Liver (tissue), 3 donors: ENCODE measurements at regions not wholly inside any gene's neighbourhood (a gene's known extent, or its start where the extent isn't known, plus 50 kb on each side); places are given as distances from the start of the nearest gene placed in this dataset.

Experiments
- GABPA ChIP-seq, 2 donors: IDR thresholded peaks in 1 of 2; conservative IDR thresholded peaks in 1 of 2; 2 replicates each; pipeline ENCODE4 v1.6.1; 2016; ENCODE audit warnings: antibody characterized with exemption in 2 of 2, mild to moderate bottlenecking in 1 of 2, moderate library complexity in 1 of 2
- TF ChIP-seq, protein P1 (sequence below): fragments of 150-350 bp; IDR thresholded peaks from 2 replicates; pipeline ENCODE4 v1.5.1; 2017; ENCODE audit warnings: improper control_type of control experiment, low read depth, low read length; ENCODE audit not compliant: missing input control
- TF ChIP-seq, protein P2 (sequence below): IDR thresholded peaks from 2 replicates; pipeline ENCODE4 v1.6.1; 2016; ENCODE audit warnings: antibody characterized with exemption, mild to moderate bottlenecking
- TF ChIP-seq, protein P3 (sequence below): IDR thresholded peaks from 2 replicates; pipeline ENCODE4 v1.6.1; 2016; ENCODE audit warnings: antibody characterized with exemption
- donor health status: healthy.
- donor health status: healthy.

DNA sequence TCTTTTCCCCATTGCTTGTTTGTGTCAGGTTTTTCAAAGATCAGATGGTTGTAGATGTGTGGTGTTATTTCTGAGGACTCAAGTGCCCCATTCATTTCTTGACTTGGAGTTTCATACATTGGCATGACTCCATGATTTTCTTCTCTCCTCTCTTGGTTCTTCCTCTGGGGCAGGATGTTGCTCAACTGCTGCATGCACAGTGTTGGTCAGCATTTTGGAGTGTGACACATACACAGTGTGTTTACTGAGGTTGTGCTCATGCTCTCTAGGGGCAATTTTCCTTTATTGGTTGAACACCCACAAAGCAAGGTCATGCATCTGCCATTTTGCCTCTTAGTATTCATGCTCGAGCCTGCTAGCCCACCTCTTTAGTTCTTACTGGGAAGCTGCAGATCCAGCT, 1993.8 kb downstream of the ARAP2 start:
- TF ChIP-seq, protein P1, sequence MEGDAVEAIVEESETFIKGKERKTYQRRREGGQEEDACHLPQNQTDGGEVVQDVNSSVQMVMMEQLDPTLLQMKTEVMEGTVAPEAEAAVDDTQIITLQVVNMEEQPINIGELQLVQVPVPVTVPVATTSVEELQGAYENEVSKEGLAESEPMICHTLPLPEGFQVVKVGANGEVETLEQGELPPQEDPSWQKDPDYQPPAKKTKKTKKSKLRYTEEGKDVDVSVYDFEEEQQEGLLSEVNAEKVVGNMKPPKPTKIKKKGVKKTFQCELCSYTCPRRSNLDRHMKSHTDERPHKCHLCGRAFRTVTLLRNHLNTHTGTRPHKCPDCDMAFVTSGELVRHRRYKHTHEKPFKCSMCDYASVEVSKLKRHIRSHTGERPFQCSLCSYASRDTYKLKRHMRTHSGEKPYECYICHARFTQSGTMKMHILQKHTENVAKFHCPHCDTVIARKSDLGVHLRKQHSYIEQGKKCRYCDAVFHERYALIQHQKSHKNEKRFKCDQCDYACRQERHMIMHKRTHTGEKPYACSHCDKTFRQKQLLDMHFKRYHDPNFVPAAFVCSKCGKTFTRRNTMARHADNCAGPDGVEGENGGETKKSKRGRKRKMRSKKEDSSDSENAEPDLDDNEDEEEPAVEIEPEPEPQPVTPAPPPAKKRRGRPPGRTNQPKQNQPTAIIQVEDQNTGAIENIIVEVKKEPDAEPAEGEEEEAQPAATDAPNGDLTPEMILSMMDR: no peak
- TF ChIP-seq, protein P2, sequence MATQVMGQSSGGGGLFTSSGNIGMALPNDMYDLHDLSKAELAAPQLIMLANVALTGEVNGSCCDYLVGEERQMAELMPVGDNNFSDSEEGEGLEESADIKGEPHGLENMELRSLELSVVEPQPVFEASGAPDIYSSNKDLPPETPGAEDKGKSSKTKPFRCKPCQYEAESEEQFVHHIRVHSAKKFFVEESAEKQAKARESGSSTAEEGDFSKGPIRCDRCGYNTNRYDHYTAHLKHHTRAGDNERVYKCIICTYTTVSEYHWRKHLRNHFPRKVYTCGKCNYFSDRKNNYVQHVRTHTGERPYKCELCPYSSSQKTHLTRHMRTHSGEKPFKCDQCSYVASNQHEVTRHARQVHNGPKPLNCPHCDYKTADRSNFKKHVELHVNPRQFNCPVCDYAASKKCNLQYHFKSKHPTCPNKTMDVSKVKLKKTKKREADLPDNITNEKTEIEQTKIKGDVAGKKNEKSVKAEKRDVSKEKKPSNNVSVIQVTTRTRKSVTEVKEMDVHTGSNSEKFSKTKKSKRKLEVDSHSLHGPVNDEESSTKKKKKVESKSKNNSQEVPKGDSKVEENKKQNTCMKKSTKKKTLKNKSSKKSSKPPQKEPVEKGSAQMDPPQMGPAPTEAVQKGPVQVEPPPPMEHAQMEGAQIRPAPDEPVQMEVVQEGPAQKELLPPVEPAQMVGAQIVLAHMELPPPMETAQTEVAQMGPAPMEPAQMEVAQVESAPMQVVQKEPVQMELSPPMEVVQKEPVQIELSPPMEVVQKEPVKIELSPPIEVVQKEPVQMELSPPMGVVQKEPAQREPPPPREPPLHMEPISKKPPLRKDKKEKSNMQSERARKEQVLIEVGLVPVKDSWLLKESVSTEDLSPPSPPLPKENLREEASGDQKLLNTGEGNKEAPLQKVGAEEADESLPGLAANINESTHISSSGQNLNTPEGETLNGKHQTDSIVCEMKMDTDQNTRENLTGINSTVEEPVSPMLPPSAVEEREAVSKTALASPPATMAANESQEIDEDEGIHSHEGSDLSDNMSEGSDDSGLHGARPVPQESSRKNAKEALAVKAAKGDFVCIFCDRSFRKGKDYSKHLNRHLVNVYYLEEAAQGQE: no peak
- TF ChIP-seq, protein P3, sequence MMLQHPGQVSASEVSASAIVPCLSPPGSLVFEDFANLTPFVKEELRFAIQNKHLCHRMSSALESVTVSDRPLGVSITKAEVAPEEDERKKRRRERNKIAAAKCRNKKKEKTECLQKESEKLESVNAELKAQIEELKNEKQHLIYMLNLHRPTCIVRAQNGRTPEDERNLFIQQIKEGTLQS: no peak
- no peak for TF ChIP-seq GABPA (IDR thresholded peaks at IDR 0.05 in 1 of 2, conservative IDR thresholded peaks at IDR 0.05 in 1 of 2)
